Vagina (tissue), 2 donors: ENCODE measurements at regions not wholly inside any gene's neighbourhood (a gene's known extent, or its start where the extent isn't known, plus 50 kb on each side); places are given as distances from the start of the nearest gene placed in this dataset.

Source experiments
- CTCF ChIP-seq, 3 experiments: fragments of 450-650 bp in 2 of 3; fragments of 200-600 bp in 1 of 3; sonication (generic) in 1 of 3; IDR thresholded peaks; one replicate each; pipeline ENCODE4 v1.5.1; 2017 to 2019; ENCODE audit warnings: antibody characterized with exemption in 3 of 3, mild to moderate bottlenecking in 2 of 3, moderate library complexity in 2 of 3
- POLR2AphosphoS5 ChIP-seq, 2 donors: sonication (generic); formaldehyde crosslinking; IDR thresholded peaks; one replicate each; pipeline ENCODE4 v1.9.0; 2017; ENCODE audit warnings: antibody characterized with exemption in 2 of 2, mild to moderate bottlenecking in 2 of 2, low read depth in 1 of 2; ENCODE audit not compliant: insufficient read depth in 1 of 2

- TF ChIP-seq CTCF (IDR thresholded peaks at IDR 0.05) = no peak
- no peak for TF ChIP-seq POLR2AphosphoS5 (IDR thresholded peaks at IDR 0.05; ENCODE audit: insufficient read depth in 1 of 2, low read depth in 1 of 2)
These were observed 183.5 kb upstream of the PRICKLE2 start for GRCh38 chr3:64408770-64409169.
